Body of pancreas (tissue), 4 donors: ENCODE measurements at regions not wholly inside any gene's neighbourhood (a gene's known extent, or its start where the extent isn't known, plus 50 kb on each side); places are given as distances from the start of the nearest gene placed in this dataset.

Experiments
- ATAC-seq: fragments of 150-250 bp; one replicate; pipeline ENCODE4 v1.9.1; 2016
- DNase-seq, 4 donors: peaks; one replicate each; pipeline ENCODE4 v3.0.0-alpha.2; 2019
- H3K27ac ChIP-seq, 4 donors: fragments of 200-600 bp; sonication (generic); 1 replicate in 3 of 4; 2 replicates in 1 of 4; pipeline versions ENCODE4 v1.5.1 to v1.6.1; 2016 to 2019; ENCODE audit warnings: mild to moderate bottlenecking in 1 of 4, mixed read lengths in 1 of 4, moderate library complexity in 1 of 4
- H3K27me3 ChIP-seq, 2 donors: fragments of 200-600 bp; sonication (generic); one replicate each; pipeline ENCODE4 v1.6.0; 2016; ENCODE audit warnings: mild to moderate bottlenecking in 1 of 2
- H3K36me3 ChIP-seq, 2 donors: fragments of 200-600 bp; sonication (generic); replicated peaks in 1 of 2; 2 replicates each; pipeline ENCODE4 v1.5.1; 2016; ENCODE audit warnings: low read depth in 2 of 2; ENCODE audit not compliant: insufficient read depth in 1 of 2
- H3K4me1 ChIP-seq: fragments of 200-600 bp; sonication (generic); one replicate; pipeline ENCODE4 v1.6.0; 2016
- H3K4me3 ChIP-seq, 2 donors: fragments of 200-600 bp; sonication (generic); 1 replicate in 1 of 2; 2 replicates in 1 of 2; pipeline ENCODE4 v1.5.1; 2016 to 2019
- H3K9me3 ChIP-seq, 3 donors: fragments of 200-600 bp; sonication (generic); 1 replicate in 2 of 3; 2 replicates in 1 of 3; pipeline ENCODE4 v1.5.1; 2016
- POLR2A ChIP-seq, 3 donors: fragments of 450-650 bp; IDR thresholded peaks; one replicate each; pipeline ENCODE4 v1.6.1; 2016; ENCODE audit warnings: antibody characterized with exemption in 3 of 3, mild to moderate bottlenecking in 2 of 3
- WGBS, 2 donors: methylation state at CpG; one replicate each; pipeline ENCODE4 v1.1.5; 2017; 5-methylcytosine and 5-hydroxymethylcytosine counted together
- intact Hi-C: fragments of 100-400 bp; cut with DNase I; formaldehyde crosslinking; loops from one replicate; pipeline ENCODE4 v1.15.1; 2023
- TF ChIP-seq, protein P1 (sequence below), 7 experiments: fragments of 450-650 bp in 4 of 7; fragments of 200-600 bp in 3 of 7; sonication (generic) in 3 of 7; IDR thresholded peaks; one replicate each; pipeline ENCODE4 v1.5.1; 2016 to 2019; ENCODE audit warnings: antibody characterized with exemption in 7 of 7

DNA sequence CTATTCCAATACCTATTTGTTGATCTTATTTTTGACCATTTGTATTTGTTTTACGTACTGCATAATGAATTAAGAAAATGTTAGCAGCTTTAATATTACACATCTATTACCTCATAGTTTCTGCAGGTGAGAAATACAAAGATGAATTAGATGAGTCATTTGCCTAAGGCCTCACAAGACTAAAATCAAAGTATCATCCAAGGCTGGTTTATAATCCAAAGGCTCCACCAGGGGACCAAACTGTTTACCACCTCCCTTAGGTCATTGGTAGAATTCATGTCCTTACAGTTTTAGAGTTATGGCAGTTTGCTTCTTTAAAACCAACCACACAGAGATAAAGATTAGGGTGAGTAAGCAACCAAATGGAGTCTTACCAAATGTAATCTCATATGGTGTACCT lies 848.1 kb downstream of the SLITRK6 start:
- H3K36me3 ChIP-seq: no peaks in the 10 kb centered on the region
- no peaks in the 10 kb centered on the region for H3K9me3 ChIP-seq
- no peak overlapping the region for H3K27ac ChIP-seq
- H3K4me1 ChIP-seq: no peaks in the 10 kb centered on the region
- TF ChIP-seq POLR2A (IDR thresholded peaks at IDR 0.05): no peak
- TF ChIP-seq, protein P1, sequence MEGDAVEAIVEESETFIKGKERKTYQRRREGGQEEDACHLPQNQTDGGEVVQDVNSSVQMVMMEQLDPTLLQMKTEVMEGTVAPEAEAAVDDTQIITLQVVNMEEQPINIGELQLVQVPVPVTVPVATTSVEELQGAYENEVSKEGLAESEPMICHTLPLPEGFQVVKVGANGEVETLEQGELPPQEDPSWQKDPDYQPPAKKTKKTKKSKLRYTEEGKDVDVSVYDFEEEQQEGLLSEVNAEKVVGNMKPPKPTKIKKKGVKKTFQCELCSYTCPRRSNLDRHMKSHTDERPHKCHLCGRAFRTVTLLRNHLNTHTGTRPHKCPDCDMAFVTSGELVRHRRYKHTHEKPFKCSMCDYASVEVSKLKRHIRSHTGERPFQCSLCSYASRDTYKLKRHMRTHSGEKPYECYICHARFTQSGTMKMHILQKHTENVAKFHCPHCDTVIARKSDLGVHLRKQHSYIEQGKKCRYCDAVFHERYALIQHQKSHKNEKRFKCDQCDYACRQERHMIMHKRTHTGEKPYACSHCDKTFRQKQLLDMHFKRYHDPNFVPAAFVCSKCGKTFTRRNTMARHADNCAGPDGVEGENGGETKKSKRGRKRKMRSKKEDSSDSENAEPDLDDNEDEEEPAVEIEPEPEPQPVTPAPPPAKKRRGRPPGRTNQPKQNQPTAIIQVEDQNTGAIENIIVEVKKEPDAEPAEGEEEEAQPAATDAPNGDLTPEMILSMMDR (IDR thresholded peaks at IDR 0.05): no peak
- intact Hi-C loops: no loop called here
- no peak for ATAC-seq
- WGBS, 2 donors: 74 to 94% methylated on average over 1 of the region's 1 CpG
- no peaks in the 10 kb centered on the region for H3K27me3 ChIP-seq
- no peak for DNase-seq
- H3K4me3 ChIP-seq: no peak overlapping the region

DNA sequence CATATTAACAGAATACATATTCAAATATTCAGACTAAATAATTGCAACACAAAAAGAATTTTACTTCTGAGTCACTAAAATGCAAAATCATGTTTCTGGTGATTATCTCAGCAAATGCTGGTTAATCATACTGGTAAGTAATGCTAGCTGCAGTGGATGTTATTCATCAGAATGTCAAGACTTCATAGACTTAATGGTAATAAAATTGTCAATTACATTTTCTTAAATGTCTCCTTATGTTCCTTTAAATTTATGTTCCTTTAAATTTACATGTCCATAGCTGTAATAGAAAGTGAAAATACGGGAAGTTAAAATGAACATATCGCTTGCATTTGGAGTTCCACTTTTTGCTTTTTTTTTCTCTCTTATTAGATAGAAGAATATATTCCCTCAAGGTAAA lies 853.0 kb downstream of the SLITRK6 start:
- Histone ChIP-seq H3K4me3 (no peak overlapping the region), H3K27ac (no peak overlapping the region), H3K9me3 (no peaks in the 10 kb centered on the region), H3K36me3 (no peaks in the 10 kb centered on the region), H3K27me3 (no peaks in the 10 kb centered on the region), H3K4me1 (no peaks in the 10 kb centered on the region)
- 69 to 72% methylated on average over 2 of the region's 2 CpGs for WGBS, 2 donors
- TF ChIP-seq, protein P1 (IDR thresholded peaks at IDR 0.05): no peak
- no peak for TF ChIP-seq POLR2A (IDR thresholded peaks at IDR 0.05)
- no peak for ATAC-seq
- intact Hi-C loops: no loop called here
- no peak for DNase-seq

DNA sequence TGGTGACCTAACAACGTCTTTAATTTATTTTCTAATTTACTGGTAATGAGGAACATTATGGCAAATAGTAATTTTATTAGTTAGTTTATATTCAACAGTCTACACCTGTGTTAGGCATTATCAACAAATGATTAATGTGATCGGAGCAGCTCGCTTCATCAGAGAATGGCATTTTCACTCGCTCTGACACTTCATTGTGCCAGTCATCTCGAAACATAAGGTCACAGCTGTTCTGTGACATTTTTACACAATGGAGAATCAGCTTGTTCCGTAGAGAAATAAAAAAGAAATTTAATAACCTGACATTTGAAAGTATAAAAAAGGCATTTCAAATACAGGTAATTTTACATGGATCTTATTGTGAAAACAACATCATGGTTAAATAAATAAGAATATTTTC lies 858.4 kb downstream of the SLITRK6 start:
- ATAC-seq (no peak), DNase-seq (no peak)
- Histone ChIP-seq H3K27me3 (no peaks in the 10 kb centered on the region), H3K4me3 (no peak overlapping the region), H3K4me1 (no peaks in the 10 kb centered on the region), H3K9me3 (no peaks in the 10 kb centered on the region), H3K36me3 (no peaks in the 10 kb centered on the region), H3K27ac (no peak overlapping the region)
- WGBS, 2 donors: 61 to 66% methylated on average over 6 of the region's 6 CpGs
- intact Hi-C loops: no loop called here
- TF ChIP-seq, protein P1 (IDR thresholded peaks at IDR 0.05): no peak
- TF ChIP-seq POLR2A (IDR thresholded peaks at IDR 0.05): no peak

DNA sequence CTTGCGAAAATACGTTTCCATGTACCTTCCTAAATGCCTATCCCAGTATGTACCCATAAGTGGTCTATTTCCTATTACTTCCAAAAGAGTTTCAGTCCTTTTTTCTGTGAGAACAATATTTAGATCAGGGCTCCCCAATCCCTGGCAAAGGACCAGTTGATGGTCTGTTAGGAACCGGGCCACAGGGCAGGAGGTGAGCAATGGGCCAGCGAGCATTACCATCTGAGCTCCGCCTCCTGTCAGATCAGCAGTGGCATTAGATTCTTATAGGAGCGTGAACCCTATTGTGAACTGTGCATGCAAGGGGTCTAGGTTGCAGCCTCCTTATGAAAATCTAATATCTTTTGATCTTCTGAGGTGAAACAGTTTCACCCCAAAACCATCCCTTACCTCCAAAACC lies 859.1 kb downstream of the SLITRK6 start:
- TF ChIP-seq, protein P1 (IDR thresholded peaks at IDR 0.05): no peak
- TF ChIP-seq POLR2A (IDR thresholded peaks at IDR 0.05): no peak
- DNase-seq (no peak), ATAC-seq (no peak)
- 83 to 85% methylated on average over 6 of the region's 6 CpGs for WGBS, 2 donors
- Histone ChIP-seq H3K9me3 (no peaks in the 10 kb centered on the region), H3K27ac (no peak overlapping the region), H3K4me1 (no peaks in the 10 kb centered on the region), H3K27me3 (no peaks in the 10 kb centered on the region), H3K36me3 (no peaks in the 10 kb centered on the region), H3K4me3 (no peak overlapping the region)
- intact Hi-C loops: no loop called here

DNA sequence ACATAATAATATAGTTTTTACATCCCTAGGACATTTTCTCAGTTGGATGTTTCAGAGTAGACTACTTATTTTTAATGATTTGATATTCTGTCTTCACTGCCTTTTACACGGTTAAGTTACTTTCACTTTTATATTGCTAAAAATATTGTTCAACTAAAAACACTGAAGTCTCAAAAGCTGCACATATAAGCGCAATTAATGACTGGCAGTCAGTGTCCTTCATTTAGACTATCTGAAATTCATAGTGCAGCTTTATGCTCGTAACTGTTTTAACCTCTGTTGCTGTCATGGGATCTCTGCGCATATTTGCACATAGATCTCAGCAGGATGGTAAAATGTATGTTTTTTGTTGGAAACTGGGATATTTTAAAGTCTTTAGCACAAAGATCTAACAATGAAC lies 864.3 kb downstream of the SLITRK6 start:
- ATAC-seq (no peak), DNase-seq (no peak)
- 50 to 56% methylated on average over 4 of the region's 4 CpGs for WGBS, 2 donors
- H3K36me3 ChIP-seq: no peaks in the 10 kb centered on the region
- no peak overlapping the region for H3K4me3 ChIP-seq
- intact Hi-C loops: no loop called here
- H3K27me3 ChIP-seq: no peaks in the 10 kb centered on the region
- TF ChIP-seq POLR2A (IDR thresholded peaks at IDR 0.05): no peak
- TF ChIP-seq, protein P1 (IDR thresholded peaks at IDR 0.05): no peak
- H3K9me3 ChIP-seq: no peaks in the 10 kb centered on the region
- H3K27ac ChIP-seq: no peak overlapping the region
- H3K4me1 ChIP-seq: no peaks in the 10 kb centered on the region
